Liver (tissue), 8 donors: ENCODE measurements at regions not wholly inside any gene's neighbourhood (a gene's known extent, or its start where the extent isn't known, plus 50 kb on each side); places are given as distances from the start of the nearest gene placed in this dataset.

ENCODE experiments used
- DNase-seq: peaks from one replicate; pipeline ENCODE4 v3.0.0-alpha.2; 2017; ENCODE audit warnings: low spot score
- H3K27ac ChIP-seq, 2 donors: one replicate each; pipeline ENCODE4 v1.7.0; 2013; ENCODE audit warnings: inconsistent platforms in 2 of 2, low read length in 2 of 2, control low read depth in 1 of 2, low read depth in 1 of 2, mild to moderate bottlenecking in 1 of 2
- H3K27me3 ChIP-seq, 4 donors: one replicate each; pipeline versions ENCODE4 v1.6.1 to v1.7.0; 2013; ENCODE audit warnings: low read length in 3 of 4, inconsistent platforms in 1 of 4, mild to moderate bottlenecking in 1 of 4, moderate library complexity in 1 of 4; ENCODE audit not compliant: control insufficient read depth in 4 of 4, insufficient read depth in 4 of 4
- H3K36me3 ChIP-seq, 4 donors: one replicate each; pipeline versions ENCODE4 v1.6.1 to v1.7.0; 2013; ENCODE audit warnings: low read length in 3 of 4, mild to moderate bottlenecking in 3 of 4, low read depth in 1 of 4, moderate library complexity in 1 of 4; ENCODE audit not compliant: control insufficient read depth in 4 of 4, insufficient read depth in 3 of 4
- H3K4me1 ChIP-seq, 4 donors: one replicate each; pipeline versions ENCODE4 v1.6.1 to v1.7.0; 2013; ENCODE audit warnings: low read length in 3 of 4, mild to moderate bottlenecking in 3 of 4, moderate library complexity in 1 of 4; ENCODE audit not compliant: control insufficient read depth in 4 of 4, insufficient read depth in 4 of 4
- H3K4me3 ChIP-seq, 3 donors: one replicate each; pipeline versions ENCODE4 v1.6.1 to v1.7.0; 2013; ENCODE audit warnings: low read length in 3 of 3, control low read depth in 1 of 3, low read depth in 1 of 3, mild to moderate bottlenecking in 1 of 3
- H3K9ac ChIP-seq, 2 donors: one replicate each; pipeline ENCODE4 v1.7.0; 2013; ENCODE audit warnings: low read length in 2 of 2, mild to moderate bottlenecking in 2 of 2, moderate library complexity in 2 of 2, control low read depth in 1 of 2, low read depth in 1 of 2
- H3K9me3 ChIP-seq, 4 donors: one replicate each; pipeline versions ENCODE4 v1.6.1 to v1.7.0; 2013; ENCODE audit warnings: low read length in 3 of 4; ENCODE audit not compliant: control insufficient read depth in 4 of 4
- ATF3 ChIP-seq: IDR thresholded peaks from 2 replicates; pipeline ENCODE4 v1.6.1; 2016; ENCODE audit warnings: antibody characterized with exemption
- EGR1 ChIP-seq, 2 donors: IDR thresholded peaks; 2 replicates each; pipeline ENCODE4 v1.6.1; 2016 to 2018; ENCODE audit warnings: antibody characterized with exemption in 2 of 2, low read depth in 2 of 2
- FOXA1 ChIP-seq: IDR thresholded peaks from 2 replicates; pipeline ENCODE4 v1.6.1; 2016; ENCODE audit warnings: antibody characterized with exemption
- FOXA2 ChIP-seq: IDR thresholded peaks from 2 replicates; pipeline ENCODE4 v1.6.1; 2016; ENCODE audit warnings: antibody characterized with exemption
- GABPA ChIP-seq, 2 donors: IDR thresholded peaks in 1 of 2; conservative IDR thresholded peaks in 1 of 2; 2 replicates each; pipeline ENCODE4 v1.6.1; 2016; ENCODE audit warnings: antibody characterized with exemption in 2 of 2, mild to moderate bottlenecking in 1 of 2, moderate library complexity in 1 of 2
- HNF4A ChIP-seq, 2 donors: conservative IDR thresholded peaks; 2 replicates each; pipeline ENCODE4 v1.6.1; 2016; ENCODE audit warnings: antibody characterized with exemption in 2 of 2, mild to moderate bottlenecking in 2 of 2
- HNF4G ChIP-seq: IDR thresholded peaks from 2 replicates; pipeline ENCODE4 v1.6.1; 2016; ENCODE audit warnings: antibody characterized with exemption
- JUND ChIP-seq, 2 donors: IDR thresholded peaks; 2 replicates each; pipeline ENCODE4 v1.6.1; 2016; ENCODE audit warnings: antibody characterized with exemption in 2 of 2
- MAX ChIP-seq: IDR thresholded peaks from 2 replicates; pipeline ENCODE4 v1.6.1; 2016; ENCODE audit warnings: antibody characterized with exemption
- NR2F2 ChIP-seq: IDR thresholded peaks from 2 replicates; pipeline ENCODE4 v1.6.1; 2016; ENCODE audit warnings: antibody characterized with exemption
- RAD21 ChIP-seq, 2 donors: IDR thresholded peaks; 2 replicates each; pipeline ENCODE4 v1.6.1; 2016; ENCODE audit warnings: antibody characterized with exemption in 2 of 2, mild to moderate bottlenecking in 2 of 2
- RXRA ChIP-seq, 2 donors: IDR thresholded peaks; 2 replicates each; pipeline ENCODE4 v1.6.1; 2017 to 2018; ENCODE audit warnings: antibody characterized with exemption in 2 of 2, mild to moderate bottlenecking in 1 of 2
- SP1 ChIP-seq: IDR thresholded peaks from 2 replicates; pipeline ENCODE4 v1.6.1; 2018; ENCODE audit warnings: antibody characterized with exemption, mild to moderate bottlenecking
- TAF1 ChIP-seq: conservative IDR thresholded peaks from 2 replicates; pipeline ENCODE4 v1.6.1; 2016; ENCODE audit warnings: antibody characterized with exemption, mild to moderate bottlenecking
- YY1 ChIP-seq: IDR thresholded peaks from 2 replicates; pipeline ENCODE4 v1.6.1; 2016; ENCODE audit warnings: antibody characterized with exemption, mild to moderate bottlenecking
- WGBS: extraction: QIAGEN DNeasy Blood & Tissue Kit; methylation state at CpG from one replicate; pipeline ENCODE4 v1.1.7; 2013; 5-methylcytosine and 5-hydroxymethylcytosine counted together
- TF ChIP-seq, protein P1 (sequence below): fragments of 150-350 bp; IDR thresholded peaks from 2 replicates; pipeline ENCODE4 v1.5.1; 2017; ENCODE audit warnings: improper control_type of control experiment, low read depth, low read length; ENCODE audit not compliant: missing input control
- TF ChIP-seq, protein P2 (sequence below): IDR thresholded peaks from 2 replicates; pipeline ENCODE4 v1.6.1; 2016; ENCODE audit warnings: antibody characterized with exemption, mild to moderate bottlenecking
- donor health status: healthy.
- donor health status: healthy.
- donor health status: healthy.
- donor health status: healthy.
- donor health status: healthy.

DNA sequence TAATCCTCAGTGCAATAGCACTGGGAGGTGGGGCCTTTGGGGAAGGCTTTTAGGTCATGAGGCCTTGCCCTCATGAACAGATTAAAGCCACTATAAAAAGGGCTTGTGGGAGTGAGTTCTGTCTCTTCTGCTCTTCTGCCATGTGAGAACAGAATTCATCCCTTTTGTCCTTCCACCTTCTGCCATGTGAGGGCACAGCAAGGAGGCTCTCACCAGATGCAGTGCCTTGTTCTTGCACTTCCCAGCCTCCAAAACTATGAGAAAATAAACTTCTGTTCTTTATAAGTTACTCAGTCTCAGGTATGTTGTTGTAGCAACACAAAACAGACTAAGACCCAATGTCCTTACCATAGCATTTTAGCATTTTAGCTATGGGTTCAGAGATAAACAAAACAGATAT is 81.7 kb upstream of the CPLX2 start:
- Histone ChIP-seq H3K27me3 (peaks cover 0 to 6% (median 0%) of the 10 kb centered on the region in 4 donors), H3K9me3 (peaks cover 0 to 2% (median 0%) of the 10 kb centered on the region in 4 donors), H3K36me3 (no peaks in the 10 kb centered on the region), H3K4me3 (no peak overlapping the region), H3K9ac (no peak overlapping the region), H3K4me1 (no peaks in the 10 kb centered on the region), H3K27ac (no peak overlapping the region)
- TF ChIP-seq FOXA1 = no peak
- DNase-seq = no peak

- 50% methylated on average over 4 of the region's 4 CpGs for WGBS
- Histone ChIP-seq H3K4me3 (no peak overlapping the region), H3K36me3 (no peaks in the 10 kb centered on the region), H3K9ac (no peak overlapping the region), H3K27ac (no peak overlapping the region), H3K27me3 (peaks cover 0 to 6% (median 1%) of the 10 kb centered on the region in 4 donors), H3K9me3 (no peaks in the 10 kb centered on the region), H3K4me1 (no peaks in the 10 kb centered on the region)
- TF ChIP-seq SP1 = no peak
- no peak for TF ChIP-seq FOXA2
- TF ChIP-seq, protein P1, sequence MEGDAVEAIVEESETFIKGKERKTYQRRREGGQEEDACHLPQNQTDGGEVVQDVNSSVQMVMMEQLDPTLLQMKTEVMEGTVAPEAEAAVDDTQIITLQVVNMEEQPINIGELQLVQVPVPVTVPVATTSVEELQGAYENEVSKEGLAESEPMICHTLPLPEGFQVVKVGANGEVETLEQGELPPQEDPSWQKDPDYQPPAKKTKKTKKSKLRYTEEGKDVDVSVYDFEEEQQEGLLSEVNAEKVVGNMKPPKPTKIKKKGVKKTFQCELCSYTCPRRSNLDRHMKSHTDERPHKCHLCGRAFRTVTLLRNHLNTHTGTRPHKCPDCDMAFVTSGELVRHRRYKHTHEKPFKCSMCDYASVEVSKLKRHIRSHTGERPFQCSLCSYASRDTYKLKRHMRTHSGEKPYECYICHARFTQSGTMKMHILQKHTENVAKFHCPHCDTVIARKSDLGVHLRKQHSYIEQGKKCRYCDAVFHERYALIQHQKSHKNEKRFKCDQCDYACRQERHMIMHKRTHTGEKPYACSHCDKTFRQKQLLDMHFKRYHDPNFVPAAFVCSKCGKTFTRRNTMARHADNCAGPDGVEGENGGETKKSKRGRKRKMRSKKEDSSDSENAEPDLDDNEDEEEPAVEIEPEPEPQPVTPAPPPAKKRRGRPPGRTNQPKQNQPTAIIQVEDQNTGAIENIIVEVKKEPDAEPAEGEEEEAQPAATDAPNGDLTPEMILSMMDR = no peak
- TF ChIP-seq EGR1 (IDR thresholded peaks at IDR 0.05; ENCODE audit: low read depth in 2 of 2) = no peak
- TF ChIP-seq TAF1 = no peak
- no peak for TF ChIP-seq GABPA (IDR thresholded peaks at IDR 0.05 in 1 of 2, conservative IDR thresholded peaks at IDR 0.05 in 1 of 2)
- no peak for TF ChIP-seq RAD21 (IDR thresholded peaks at IDR 0.05)
- no peak for TF ChIP-seq ATF3
- no peak for TF ChIP-seq HNF4G
- no peak for TF ChIP-seq NR2F2
- TF ChIP-seq RXRA (IDR thresholded peaks at IDR 0.05) = no peak
- TF ChIP-seq, protein P2, sequence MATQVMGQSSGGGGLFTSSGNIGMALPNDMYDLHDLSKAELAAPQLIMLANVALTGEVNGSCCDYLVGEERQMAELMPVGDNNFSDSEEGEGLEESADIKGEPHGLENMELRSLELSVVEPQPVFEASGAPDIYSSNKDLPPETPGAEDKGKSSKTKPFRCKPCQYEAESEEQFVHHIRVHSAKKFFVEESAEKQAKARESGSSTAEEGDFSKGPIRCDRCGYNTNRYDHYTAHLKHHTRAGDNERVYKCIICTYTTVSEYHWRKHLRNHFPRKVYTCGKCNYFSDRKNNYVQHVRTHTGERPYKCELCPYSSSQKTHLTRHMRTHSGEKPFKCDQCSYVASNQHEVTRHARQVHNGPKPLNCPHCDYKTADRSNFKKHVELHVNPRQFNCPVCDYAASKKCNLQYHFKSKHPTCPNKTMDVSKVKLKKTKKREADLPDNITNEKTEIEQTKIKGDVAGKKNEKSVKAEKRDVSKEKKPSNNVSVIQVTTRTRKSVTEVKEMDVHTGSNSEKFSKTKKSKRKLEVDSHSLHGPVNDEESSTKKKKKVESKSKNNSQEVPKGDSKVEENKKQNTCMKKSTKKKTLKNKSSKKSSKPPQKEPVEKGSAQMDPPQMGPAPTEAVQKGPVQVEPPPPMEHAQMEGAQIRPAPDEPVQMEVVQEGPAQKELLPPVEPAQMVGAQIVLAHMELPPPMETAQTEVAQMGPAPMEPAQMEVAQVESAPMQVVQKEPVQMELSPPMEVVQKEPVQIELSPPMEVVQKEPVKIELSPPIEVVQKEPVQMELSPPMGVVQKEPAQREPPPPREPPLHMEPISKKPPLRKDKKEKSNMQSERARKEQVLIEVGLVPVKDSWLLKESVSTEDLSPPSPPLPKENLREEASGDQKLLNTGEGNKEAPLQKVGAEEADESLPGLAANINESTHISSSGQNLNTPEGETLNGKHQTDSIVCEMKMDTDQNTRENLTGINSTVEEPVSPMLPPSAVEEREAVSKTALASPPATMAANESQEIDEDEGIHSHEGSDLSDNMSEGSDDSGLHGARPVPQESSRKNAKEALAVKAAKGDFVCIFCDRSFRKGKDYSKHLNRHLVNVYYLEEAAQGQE = no peak
- no peak for TF ChIP-seq HNF4A (conservative IDR thresholded peaks at IDR 0.05)
- no peak for TF ChIP-seq JUND (IDR thresholded peaks at IDR 0.05)
- TF ChIP-seq YY1 = no peak
- no peak for TF ChIP-seq MAX
- no peak for DNase-seq
Observed at GRCh38 chr5:175790796-175791195, 80.6 kb upstream of the CPLX2 start.
